IMR-90 (cell line): ENCODE measurements at regions not wholly inside any gene's neighbourhood (a gene's known extent, or its start where the extent isn't known, plus 50 kb on each side); places are given as distances from the start of the nearest gene placed in this dataset.

Experiments
- ATAC-seq: fragments of 200-7000 bp; cut with Tn5 transposase; 2 replicates; pipeline ENCODE4 v1.9.1; 2020; ENCODE audit warnings: low read depth, mild to moderate bottlenecking, moderate library complexity
- BruUV-seq: library from RNA; stranded (reverse); fragments of 400-500 nt; replicated peaks from 2 replicates; lab custom pipeline; 2021; lab: Mats Ljungman, UMichigan
- CTCF ChIA-PET: fragments of 300-600 bp; formaldehyde crosslinking; extraction: SDS; loops from one replicate; lab custom pipeline; 2021; ENCODE audit warnings: antibody characterized with exemption; lab: Yijun Ruan, JAX
- POLR2A ChIA-PET: fragments of 300-600 bp; sonication (Branson Sonifier 250); formaldehyde crosslinking; loops from one replicate; lab custom pipeline; 2022; ENCODE audit warnings: antibody characterized with exemption; ENCODE audit not compliant: unreplicated experiment; lab: Charles Lee
- DNase-seq: peaks from one replicate; pipeline ENCODE4 v3.0.0; 2013
- H2AFZ ChIP-seq: replicated peaks from 2 replicates; pipeline ENCODE3; 2013; ENCODE audit warnings: low read length, mild to moderate bottlenecking; ENCODE audit not compliant: poor library complexity
- H2AK5ac ChIP-seq: 2 replicates; pipeline ENCODE4 v1.6.1; 2013; ENCODE audit warnings: low read depth, low read length, inconsistent platforms
- H2AK9ac ChIP-seq: replicated peaks from 2 replicates; pipeline ENCODE3; 2013; ENCODE audit warnings: mild to moderate bottlenecking, low read depth, low read length, moderate library complexity; ENCODE audit not compliant: poor library complexity
- H2BK120ac ChIP-seq: 2 replicates; pipeline ENCODE4 v1.6.1; 2013; ENCODE audit warnings: low read depth, low read length, inconsistent platforms
- H2BK15ac ChIP-seq: 3 replicates; pipeline ENCODE4 v1.6.1; 2013; ENCODE audit warnings: low read depth, low read length, inconsistent platforms
- H2BK20ac ChIP-seq: 2 replicates; pipeline ENCODE4 v1.6.1; 2013; ENCODE audit warnings: low read depth, mild to moderate bottlenecking, inconsistent platforms, low read length, moderate library complexity
- H2BK5ac ChIP-seq: 2 replicates; pipeline ENCODE4 v1.6.1; 2013; ENCODE audit warnings: mild to moderate bottlenecking, low read depth, low read length, inconsistent platforms; ENCODE audit not compliant: poor library complexity, severe bottlenecking
- H3K14ac ChIP-seq: replicated peaks from 2 replicates; pipeline ENCODE4 v1.6.1; 2013; ENCODE audit warnings: low read depth, low read length, inconsistent platforms
- H3K18ac ChIP-seq: 2 replicates; pipeline ENCODE4 v1.6.1; 2013; ENCODE audit warnings: low read depth, low read length, control low read depth
- H3K23ac ChIP-seq: 2 replicates; pipeline ENCODE4 v1.6.1; 2013; ENCODE audit warnings: low read depth, low read length, inconsistent platforms
- H3K27ac ChIP-seq: 2 replicates; pipeline ENCODE4 v1.5.1; 2013; ENCODE audit warnings: mild to moderate bottlenecking, control low read depth, low read length; ENCODE audit not compliant: insufficient read depth
- H3K27me3 ChIP-seq: 2 replicates; pipeline ENCODE4 v1.6.1; 2013; ENCODE audit warnings: low read length; ENCODE audit not compliant: control insufficient read depth, insufficient read depth
- H3K36me3 ChIP-seq: 2 replicates; pipeline ENCODE4 v1.6.1; 2013; ENCODE audit warnings: low read length, mixed read lengths; ENCODE audit not compliant: control insufficient read depth, insufficient read depth
- H3K4ac ChIP-seq: 2 replicates; pipeline ENCODE4 v1.6.1; 2013; ENCODE audit warnings: low read depth, low read length, inconsistent platforms
- H3K4me1 ChIP-seq: 2 replicates; pipeline ENCODE4 v1.6.1; 2013; ENCODE audit warnings: low read length, mixed read lengths; ENCODE audit not compliant: control insufficient read depth, insufficient read depth
- H3K4me2 ChIP-seq: 2 replicates; pipeline ENCODE4 v1.6.1; 2013; ENCODE audit warnings: low read depth, mild to moderate bottlenecking, control low read depth, low read length, moderate library complexity
- H3K4me3 ChIP-seq: 2 replicates; pipeline ENCODE4 v1.5.1; 2013; ENCODE audit warnings: low read depth, mild to moderate bottlenecking, control low read depth, low read length, moderate library complexity; ENCODE audit not compliant: insufficient read depth
- H3K56ac ChIP-seq: 2 replicates; pipeline ENCODE4 v1.6.1; 2013; ENCODE audit warnings: low read length, inconsistent platforms; ENCODE audit not compliant: insufficient read depth; ENCODE audit errors: extremely low read depth
- H3K79me1 ChIP-seq, 2 experiments: 2 replicates each; pipeline ENCODE4 v1.6.1; 2013; ENCODE audit warnings: low read length in 2 of 2, inconsistent platforms in 1 of 2, low read depth in 1 of 2
- H3K9ac ChIP-seq: 2 replicates; pipeline ENCODE4 v1.6.1; 2013; ENCODE audit warnings: low read depth, low read length, control low read depth
- H3K9me1 ChIP-seq: 2 replicates; pipeline ENCODE4 v1.6.1; 2013; ENCODE audit warnings: low read length, inconsistent platforms; ENCODE audit not compliant: insufficient read depth
- H3K9me3 ChIP-seq: 2 replicates; pipeline ENCODE4 v1.6.1; 2013; ENCODE audit warnings: low read length; ENCODE audit not compliant: control insufficient read depth, insufficient read depth
- H4K20me1 ChIP-seq: 2 replicates; pipeline ENCODE4 v1.6.1; 2013; ENCODE audit warnings: low read length, inconsistent platforms; ENCODE audit not compliant: insufficient read depth
- H4K5ac ChIP-seq: 2 replicates; pipeline ENCODE4 v1.6.1; 2013; ENCODE audit warnings: mild to moderate bottlenecking, low read depth, low read length, control low read depth
- H4K8ac ChIP-seq, 2 experiments: 2 replicates each; pipeline ENCODE4 v1.6.1; 2013; ENCODE audit warnings: low read depth in 2 of 2, low read length in 2 of 2, control low read depth in 1 of 2, inconsistent platforms in 1 of 2
- H4K91ac ChIP-seq: 2 replicates; pipeline ENCODE4 v1.6.1; 2013; ENCODE audit warnings: low read depth, low read length, inconsistent platforms; ENCODE audit not compliant: insufficient read depth
- BHLHE40 ChIP-seq: fragments of 150-350 bp; IDR thresholded peaks from 2 replicates; pipeline ENCODE4 v1.6.1; 2016; ENCODE audit warnings: mild to moderate bottlenecking, low read depth, low read length
- CEBPB ChIP-seq: IDR thresholded peaks from 2 replicates; pipeline ENCODE4 v1.6.1; 2012; ENCODE audit warnings: low read depth, low read length, improper control_type of control experiment
- CTCF ChIP-seq: conservative IDR thresholded peaks from 2 replicates; pipeline ENCODE4 v1.5.1; 2012; ENCODE audit warnings: mild to moderate bottlenecking, low read depth, low read length, improper control_type of control experiment
- ELK1 ChIP-seq: fragments of 150-350 bp; IDR thresholded peaks from 2 replicates; pipeline ENCODE4 v1.6.1; 2016; ENCODE audit warnings: low read depth, mild to moderate bottlenecking, low read length, moderate library complexity, borderline replicate concordance
- FOS ChIP-seq: fragments of 150-350 bp; IDR thresholded peaks from 2 replicates; pipeline ENCODE4 v1.6.1; 2016; ENCODE audit warnings: low read depth, low read length
- MAFK ChIP-seq: IDR thresholded peaks from 2 replicates; pipeline ENCODE4 v1.6.1; 2012; ENCODE audit warnings: low read depth, low read length, improper control_type of control experiment
- MAZ ChIP-seq: IDR thresholded peaks from 2 replicates; pipeline ENCODE4 v1.6.1; 2012; ENCODE audit warnings: low read depth, mild to moderate bottlenecking, low read length, improper control_type of control experiment, moderate library complexity, borderline replicate concordance
- NFE2L2 ChIP-seq: fragments of 150-350 bp; IDR thresholded peaks from 2 replicates; pipeline ENCODE4 v1.6.1; 2016; ENCODE audit warnings: low read depth, mild to moderate bottlenecking, low read length
- POLR2A ChIP-seq: IDR thresholded peaks from 2 replicates; pipeline ENCODE4 v1.6.1; 2012; ENCODE audit warnings: mild to moderate bottlenecking, low read depth, low read length
- RAD21 ChIP-seq: IDR thresholded peaks from 2 replicates; pipeline ENCODE4 v1.6.1; 2012; ENCODE audit warnings: low read length, improper control_type of control experiment
- RCOR1 ChIP-seq: IDR thresholded peaks from 2 replicates; pipeline ENCODE4 v1.6.1; 2012; ENCODE audit warnings: mild to moderate bottlenecking, low read length, improper control_type of control experiment; ENCODE audit not compliant: insufficient replicate concordance
- RFX5 ChIP-seq: IDR thresholded peaks from 2 replicates; pipeline ENCODE4 v1.8.0; 2012; ENCODE audit warnings: low read depth, mild to moderate bottlenecking, low read length, moderate library complexity
- SMC3 ChIP-seq: fragments of 150-350 bp; IDR thresholded peaks from 2 replicates; pipeline ENCODE4 v1.6.1; 2016; ENCODE audit warnings: low read depth, mild to moderate bottlenecking, antibody characterized with exemption, low read length, moderate library complexity
- USF2 ChIP-seq: fragments of 150-350 bp; IDR thresholded peaks from 2 replicates; pipeline ENCODE4 v1.6.1; 2017; ENCODE audit warnings: mild to moderate bottlenecking, antibody characterized with exemption, low read length, low read depth
- dilution Hi-C: fragments of 300-500 bp; cut with HindIII; formaldehyde crosslinking; loops from one replicate; pipeline ENCODE4 v1.14.3; 2018; ENCODE audit warnings: low sequenced_read_pairs; ENCODE audit not compliant: unreplicated experiment
- in situ Hi-C: fragments of 300-500 bp; cut with MboI; formaldehyde crosslinking; loops from 3 replicates; pipeline ENCODE4 v1.14.3; 2019; ENCODE audit warnings: low sequenced_read_pairs, inconsistent platforms, mixed read lengths
- intact Hi-C: fragments of 100-400 bp; cut with micrococcal nuclease; formaldehyde crosslinking; loops from 2 replicates; pipeline ENCODE4 v1.10.0; 2022

- H3K27me3 ChIP-seq = no peaks in the 10 kb centered on the region
- no peak overlapping the region for H3K4me2 ChIP-seq
- H2BK120ac ChIP-seq = no peak overlapping the region
- ChIA-PET POLR2A (no interaction called here), CTCF (no interaction called here)
- intact Hi-C loops = no loop called here
- no peaks in the 10 kb centered on the region for H3K79me1 ChIP-seq
- TF ChIP-seq POLR2A = no peak
- TF ChIP-seq FOS = no peak
- TF ChIP-seq ELK1 = no peak
- TF ChIP-seq USF2 = no peak
- TF ChIP-seq MAZ = no peak
- no peak for TF ChIP-seq SMC3
- no peak for TF ChIP-seq RFX5
- no peak for TF ChIP-seq CTCF
- TF ChIP-seq RAD21 = no peak
- TF ChIP-seq BHLHE40 = no peak
- TF ChIP-seq MAFK = no peak
- TF ChIP-seq RCOR1 = no peak
- no peak for TF ChIP-seq CEBPB
- no peak for TF ChIP-seq NFE2L2
- no peak overlapping the region for H3K9ac ChIP-seq
- no peak overlapping the region for H2BK20ac ChIP-seq
- dilution Hi-C loops = no loop called here
- no peaks in the 10 kb centered on the region for H3K36me3 ChIP-seq
- BruUV-seq = no TSS peak
- no peak overlapping the region for H3K18ac ChIP-seq
- H4K5ac ChIP-seq = no peak overlapping the region
- no peak overlapping the region for H3K4ac ChIP-seq
- H2AK9ac ChIP-seq = no peak overlapping the region
- H3K14ac ChIP-seq = no peak overlapping the region
- H4K91ac ChIP-seq = no peak overlapping the region
- ATAC-seq (no peak), DNase-seq (no peak)
- H2BK15ac ChIP-seq = no peak overlapping the region
- no peak overlapping the region for H3K4me3 ChIP-seq
- no peak overlapping the region for H2AFZ ChIP-seq
- H3K27ac ChIP-seq = no peak overlapping the region
- H2BK5ac ChIP-seq = no peak overlapping the region
- no peak overlapping the region for H3K56ac ChIP-seq
- H2AK5ac ChIP-seq = no peak overlapping the region
- no peak overlapping the region for H3K23ac ChIP-seq
- H3K9me1 ChIP-seq = 0 out of 2 replicates have a peak, but pooled peaks cover 3% of the 10 kb centered on the region
- no peaks in the 10 kb centered on the region for H4K20me1 ChIP-seq
- in situ Hi-C loops = no loop called here
- peaks cover 2% of the 10 kb centered on the region for H3K4me1 ChIP-seq
- no peaks in the 10 kb centered on the region for H3K9me3 ChIP-seq
- H4K8ac ChIP-seq = no peak overlapping the region
These were observed 201.9 kb downstream of the BAMBI start for GRCh38 chr10:28879246-28879645.
